A549 (cell line): ENCODE measurements at regions not wholly inside any gene's neighbourhood (a gene's known extent, or its start where the extent isn't known, plus 50 kb on each side); places are given as distances from the start of the nearest gene placed in this dataset.

Experiments used
- ATAC-seq, 2 experiments: fragments of 200-7000 bp in 1 of 2; fragments of >200 bp in 1 of 2; cut with Nextera tagmentation in 1 of 2; cut with Tn5 transposase in 1 of 2; 3 replicates each; pipeline versions ENCODE4 v1.8.0 to v1.9.1; 2018 to 2020; ENCODE audit warnings: mild to moderate bottlenecking in 1 of 2, moderate library complexity in 1 of 2
- CTCF ChIA-PET: fragments of 300-600 bp; sonication (Branson Sonifier 250); formaldehyde crosslinking; extraction: SDS; loops from one replicate; lab custom pipeline; 2021; ENCODE audit warnings: antibody characterized with exemption, inconsistent platforms; lab: Yijun Ruan, JAX
- POLR2A ChIA-PET: fragments of 350-600 bp; formaldehyde crosslinking; extraction: SDS; loops from one replicate; lab custom pipeline; 2021; ENCODE audit warnings: antibody characterized with exemption, inconsistent platforms; lab: Yijun Ruan, JAX
- DNase-seq, 2 experiments: peaks; one replicate each; pipeline versions ENCODE4 v3.0.0 to v3.0.0-alpha.2; 2011 to 2016; ENCODE audit warnings: low read depth in 1 of 2, low spot score in 1 of 2
- FAIRE-seq: peaks from 2 replicates; lab custom pipeline; 2011; peaks lifted over from hg19 to GRCh38; lab: Jason Lieb, UNC
- H3K27ac ChIP-seq, 2 experiments: fragments of >200 bp; sonication (Bioruptor Twin); formaldehyde crosslinking; 3 replicates each; pipeline ENCODE4 v1.5.1; 2016 to 2017
- H3K4me1 ChIP-seq: fragments of >200 bp; sonication (Bioruptor Twin); formaldehyde crosslinking; 3 replicates; pipeline ENCODE4 v1.6.1; 2016
- H3K4me2 ChIP-seq: fragments of >200 bp; sonication (Bioruptor Twin); formaldehyde crosslinking; 3 replicates; pipeline ENCODE4 v1.6.1; 2016
- H3K4me3 ChIP-seq: fragments of >200 bp; sonication (Bioruptor Twin); formaldehyde crosslinking; 3 replicates; pipeline ENCODE4 v1.5.1; 2016
- H3K9me3 ChIP-seq: fragments of >200 bp; sonication (Bioruptor Twin); formaldehyde crosslinking; 3 replicates; pipeline ENCODE4 v1.6.1; 2016
- FOSB ChIP-seq: fragments of 250-450 bp; sonication (Bioruptor Pico); IDR thresholded peaks from 2 replicates; pipeline ENCODE4 v1.5.0; 2020; ENCODE audit warnings: mild to moderate bottlenecking, moderate library complexity
- FOSL2 ChIP-seq, 2 experiments: fragments of 450-650 bp in 1 of 2; fragments of >200 bp in 1 of 2; sonication (Bioruptor Twin) in 1 of 2; formaldehyde crosslinking; IDR thresholded peaks; 2 replicates each; pipeline versions ENCODE4 v1.5.0 to v1.6.1; 2016 to 2020; ENCODE audit warnings: mild to moderate bottlenecking in 1 of 2, moderate library complexity in 1 of 2
- GATA3 ChIP-seq: IDR thresholded peaks from 2 replicates; pipeline ENCODE4 v1.6.1; 2012; ENCODE audit warnings: borderline replicate concordance
- HDAC2 ChIP-seq: fragments of 200-600 bp; sonication (generic); IDR thresholded peaks from 2 replicates; pipeline ENCODE4 v1.6.1; 2016
- POLR2AphosphoS2 ChIP-seq: conservative IDR thresholded peaks from 2 replicates; pipeline ENCODE4 v1.6.1; 2012; ENCODE audit warnings: low read length, improper control_type of control experiment, inconsistent platforms
- SMC3 ChIP-seq: fragments of >200 bp; sonication (Bioruptor Twin); formaldehyde crosslinking; IDR thresholded peaks from 3 replicates; pipeline ENCODE4 v1.6.1; 2018; ENCODE audit warnings: inconsistent platforms
- ZNF302 ChIP-seq: fragments of 250-450 bp; sonication (Bioruptor Pico); IDR thresholded peaks from 2 replicates; pipeline ENCODE4 v1.9.0; 2021; ENCODE audit warnings: inconsistent platforms, mild to moderate bottlenecking, moderate library complexity
- ZSCAN20 ChIP-seq: fragments of 250-450 bp; sonication (Bioruptor Pico); IDR thresholded peaks from 2 replicates; pipeline ENCODE4 v1.8.0; 2022; ENCODE audit warnings: mild to moderate bottlenecking, moderate library complexity
- WGBS: methylation state at CpG from one replicate; pipeline ENCODE4 v1.1.6; 2017; ENCODE audit errors: missing lambda C conversion rate; 5-methylcytosine and 5-hydroxymethylcytosine counted together
- TF ChIP-seq, protein P1 (sequence below): IDR thresholded peaks from 2 replicates; pipeline ENCODE4 v1.6.1; 2012; ENCODE audit warnings: low read depth, borderline replicate concordance
- TF ChIP-seq, protein P2 (sequence below): fragments of >200 bp; sonication (Bioruptor Twin); formaldehyde crosslinking; IDR thresholded peaks from 3 replicates; pipeline ENCODE4 v1.6.1; 2016
- TF ChIP-seq, protein P3 (sequence below): fragments of 250-450 bp; sonication (Bioruptor Pico); IDR thresholded peaks from 2 replicates; pipeline ENCODE4 v1.5.0; 2020; ENCODE audit warnings: low read depth, mild to moderate bottlenecking, moderate library complexity
- TF ChIP-seq, protein P4 (sequence below): fragments of 250-450 bp; sonication (Bioruptor Pico); IDR thresholded peaks from 2 replicates; pipeline ENCODE4 v1.5.0; 2021; ENCODE audit warnings: mild to moderate bottlenecking, moderate library complexity, borderline replicate concordance
- TF ChIP-seq, protein P5 (sequence below): fragments of >200 bp; sonication (Bioruptor Twin); formaldehyde crosslinking; IDR thresholded peaks from 3 replicates; pipeline ENCODE4 v1.5.1; 2016

DNA sequence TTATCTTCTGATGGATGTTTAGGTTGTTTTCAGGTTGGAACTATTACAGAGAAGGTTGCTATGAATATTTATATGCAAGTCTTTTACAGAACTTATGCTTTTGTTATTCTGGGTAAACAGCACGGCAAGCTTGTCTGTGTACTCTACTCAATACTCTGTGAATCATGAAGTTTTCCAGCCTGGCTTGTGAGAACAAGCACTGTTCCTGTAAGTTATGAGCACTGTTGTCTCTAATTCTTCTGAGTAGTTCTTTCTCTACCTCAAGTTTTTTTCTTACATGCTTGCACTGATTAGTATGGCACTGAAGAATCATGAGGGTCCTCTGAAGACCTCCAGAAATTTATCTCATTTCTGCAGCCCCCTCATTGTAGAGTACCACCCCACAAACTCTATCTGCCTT is 496.9 kb downstream of the KCTD12 start (continued):
- TF ChIP-seq, protein P1, sequence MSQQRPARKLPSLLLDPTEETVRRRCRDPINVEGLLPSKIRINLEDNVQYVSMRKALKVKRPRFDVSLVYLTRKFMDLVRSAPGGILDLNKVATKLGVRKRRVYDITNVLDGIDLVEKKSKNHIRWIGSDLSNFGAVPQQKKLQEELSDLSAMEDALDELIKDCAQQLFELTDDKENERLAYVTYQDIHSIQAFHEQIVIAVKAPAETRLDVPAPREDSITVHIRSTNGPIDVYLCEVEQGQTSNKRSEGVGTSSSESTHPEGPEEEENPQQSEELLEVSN: no peak
- TF ChIP-seq POLR2AphosphoS2: no peak
- TF ChIP-seq SMC3: no peak
- TF ChIP-seq FOSL2 (IDR thresholded peaks at IDR 0.05): no peak
- no peak for TF ChIP-seq FOSL2 (CRISPR knock-in tag; IDR thresholded peaks at IDR 0.05)
- TF ChIP-seq GATA3: no peak
- TF ChIP-seq, protein P2, sequence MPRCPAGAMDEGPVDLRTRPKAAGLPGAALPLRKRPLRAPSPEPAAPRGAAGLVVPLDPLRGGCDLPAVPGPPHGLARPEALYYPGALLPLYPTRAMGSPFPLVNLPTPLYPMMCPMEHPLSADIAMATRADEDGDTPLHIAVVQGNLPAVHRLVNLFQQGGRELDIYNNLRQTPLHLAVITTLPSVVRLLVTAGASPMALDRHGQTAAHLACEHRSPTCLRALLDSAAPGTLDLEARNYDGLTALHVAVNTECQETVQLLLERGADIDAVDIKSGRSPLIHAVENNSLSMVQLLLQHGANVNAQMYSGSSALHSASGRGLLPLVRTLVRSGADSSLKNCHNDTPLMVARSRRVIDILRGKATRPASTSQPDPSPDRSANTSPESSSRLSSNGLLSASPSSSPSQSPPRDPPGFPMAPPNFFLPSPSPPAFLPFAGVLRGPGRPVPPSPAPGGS: no peak

DNA sequence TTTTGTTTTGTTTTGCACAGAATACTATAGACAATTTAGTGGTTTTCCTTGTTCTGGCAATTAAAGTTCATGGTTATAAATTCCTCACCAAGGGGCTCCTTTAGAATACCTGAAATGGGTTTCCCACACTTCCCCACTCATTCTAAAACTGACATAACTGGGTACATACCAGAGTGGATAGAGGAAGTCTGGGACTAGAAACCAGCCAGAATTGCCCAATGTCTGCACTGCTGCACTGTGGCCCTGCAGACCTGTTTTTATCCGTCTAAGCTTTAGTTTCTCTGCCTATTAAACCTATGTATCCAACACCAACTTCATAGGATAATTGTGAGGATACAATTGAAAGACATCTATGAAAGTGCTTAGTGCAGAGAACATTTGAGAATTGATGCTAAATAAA is 498.6 kb downstream of the KCTD12 start:
- H3K27ac ChIP-seq: no peak overlapping the region
- ATAC-seq: no peak

More for the DNA sequence above, 498.6 kb downstream of the KCTD12 start:
- Histone ChIP-seq H3K4me1 (no peaks in the 10 kb centered on the region), H3K4me2 (no peak overlapping the region), H3K4me3 (no peak overlapping the region), H3K9me3 (no peaks in the 10 kb centered on the region)
- 41% methylated on average over 1 of the region's 1 CpG for WGBS
- CTCF ChIA-PET: no interaction called here
- TF ChIP-seq FOSB (CRISPR knock-in tag) (no peak), HDAC2 (no peak), ZSCAN20 (CRISPR knock-in tag) (no peak), GATA3 (no peak), ZNF302 (CRISPR knock-in tag) (no peak)
- TF ChIP-seq, protein P3, sequence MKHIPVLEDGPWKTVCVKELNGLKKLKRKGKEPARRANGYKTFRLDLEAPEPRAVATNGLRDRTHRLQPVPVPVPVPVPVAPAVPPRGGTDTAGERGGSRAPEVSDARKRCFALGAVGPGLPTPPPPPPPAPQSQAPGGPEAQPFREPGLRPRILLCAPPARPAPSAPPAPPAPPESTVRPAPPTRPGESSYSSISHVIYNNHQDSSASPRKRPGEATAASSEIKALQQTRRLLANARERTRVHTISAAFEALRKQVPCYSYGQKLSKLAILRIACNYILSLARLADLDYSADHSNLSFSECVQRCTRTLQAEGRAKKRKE (CRISPR knock-in tag): no peak
- TF ChIP-seq, protein P1: no peak
- TF ChIP-seq, protein P4, sequence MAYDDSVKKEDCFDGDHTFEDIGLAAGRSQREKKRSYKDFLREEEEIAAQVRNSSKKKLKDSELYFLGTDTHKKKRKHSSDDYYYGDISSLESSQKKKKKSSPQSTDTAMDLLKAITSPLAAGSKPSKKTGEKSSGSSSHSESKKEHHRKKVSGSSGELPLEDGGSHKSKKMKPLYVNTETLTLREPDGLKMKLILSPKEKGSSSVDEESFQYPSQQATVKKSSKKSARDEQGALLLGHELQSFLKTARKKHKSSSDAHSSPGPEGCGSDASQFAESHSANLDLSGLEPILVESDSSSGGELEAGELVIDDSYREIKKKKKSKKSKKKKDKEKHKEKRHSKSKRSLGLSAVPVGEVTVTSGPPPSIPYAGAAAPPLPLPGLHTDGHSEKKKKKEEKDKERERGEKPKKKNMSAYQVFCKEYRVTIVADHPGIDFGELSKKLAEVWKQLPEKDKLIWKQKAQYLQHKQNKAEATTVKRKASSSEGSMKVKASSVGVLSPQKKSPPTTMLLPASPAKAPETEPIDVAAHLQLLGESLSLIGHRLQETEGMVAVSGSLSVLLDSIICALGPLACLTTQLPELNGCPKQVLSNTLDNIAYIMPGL (CRISPR knock-in tag): no peak
- TF ChIP-seq, protein P5, sequence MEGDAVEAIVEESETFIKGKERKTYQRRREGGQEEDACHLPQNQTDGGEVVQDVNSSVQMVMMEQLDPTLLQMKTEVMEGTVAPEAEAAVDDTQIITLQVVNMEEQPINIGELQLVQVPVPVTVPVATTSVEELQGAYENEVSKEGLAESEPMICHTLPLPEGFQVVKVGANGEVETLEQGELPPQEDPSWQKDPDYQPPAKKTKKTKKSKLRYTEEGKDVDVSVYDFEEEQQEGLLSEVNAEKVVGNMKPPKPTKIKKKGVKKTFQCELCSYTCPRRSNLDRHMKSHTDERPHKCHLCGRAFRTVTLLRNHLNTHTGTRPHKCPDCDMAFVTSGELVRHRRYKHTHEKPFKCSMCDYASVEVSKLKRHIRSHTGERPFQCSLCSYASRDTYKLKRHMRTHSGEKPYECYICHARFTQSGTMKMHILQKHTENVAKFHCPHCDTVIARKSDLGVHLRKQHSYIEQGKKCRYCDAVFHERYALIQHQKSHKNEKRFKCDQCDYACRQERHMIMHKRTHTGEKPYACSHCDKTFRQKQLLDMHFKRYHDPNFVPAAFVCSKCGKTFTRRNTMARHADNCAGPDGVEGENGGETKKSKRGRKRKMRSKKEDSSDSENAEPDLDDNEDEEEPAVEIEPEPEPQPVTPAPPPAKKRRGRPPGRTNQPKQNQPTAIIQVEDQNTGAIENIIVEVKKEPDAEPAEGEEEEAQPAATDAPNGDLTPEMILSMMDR: no peak
- TF ChIP-seq, protein P2: no peak
- POLR2A ChIA-PET: no interaction called here
- DNase-seq: no peak
- FAIRE-seq: no peak
